Transverse colon (tissue), 4 donors: ENCODE measurements at regions not wholly inside any gene's neighbourhood (a gene's known extent, or its start where the extent isn't known, plus 50 kb on each side); places are given as distances from the start of the nearest gene placed in this dataset.

ENCODE experiments used
- DNase-seq: peaks from one replicate; pipeline ENCODE4 v3.0.0-alpha.2; 2019
- H3K27ac ChIP-seq, 4 donors: fragments of 200-600 bp; sonication (generic); 2 replicates each; pipeline ENCODE4 v1.5.1; 2016 to 2018; ENCODE audit warnings: inconsistent platforms in 4 of 4
- H3K27me3 ChIP-seq: fragments of 200-600 bp; sonication (generic); 2 replicates; pipeline ENCODE4 v1.5.1; 2017; ENCODE audit warnings: inconsistent platforms
- H3K36me3 ChIP-seq, 4 donors: fragments of 200-600 bp; sonication (generic); 2 replicates each; pipeline ENCODE4 v1.5.1; 2017 to 2019; ENCODE audit warnings: inconsistent platforms in 4 of 4
- H3K4me1 ChIP-seq, 4 donors: fragments of 200-600 bp; sonication (generic); 2 replicates each; pipeline ENCODE4 v1.5.1; 2017 to 2020; ENCODE audit warnings: inconsistent platforms in 4 of 4
- H3K4me3 ChIP-seq, 4 donors: fragments of 200-600 bp; sonication (generic); 1 replicate in 1 of 4; 2 replicates in 3 of 4; pipeline versions ENCODE4 v1.5.1 to v1.6.1; 2017 to 2019; ENCODE audit warnings: inconsistent platforms in 4 of 4
- H3K9me3 ChIP-seq, 2 donors: fragments of 200-600 bp; sonication (generic); 2 replicates each; pipeline ENCODE4 v1.5.1; 2017 to 2019; ENCODE audit warnings: inconsistent platforms in 2 of 2
- CTCF ChIP-seq, 5 experiments: fragments of 200-600 bp in 3 of 5; fragments of 450-650 bp in 2 of 5; sonication (generic) in 3 of 5; IDR thresholded peaks; 1 replicate in 2 of 5; 2 replicates in 3 of 5; pipeline ENCODE4 v1.5.1; 2016 to 2017; ENCODE audit warnings: antibody characterized with exemption in 5 of 5, inconsistent platforms in 3 of 5, mild to moderate bottlenecking in 2 of 5, moderate library complexity in 1 of 5
- EP300 ChIP-seq: sonication (generic); formaldehyde crosslinking; IDR thresholded peaks from one replicate; pipeline ENCODE4 v1.6.1; 2017; ENCODE audit warnings: antibody characterized with exemption, low read depth
- POLR2A ChIP-seq: fragments of 450-650 bp; IDR thresholded peaks from one replicate; pipeline ENCODE4 v1.6.1; 2016; ENCODE audit warnings: antibody characterized with exemption, mild to moderate bottlenecking, moderate library complexity
- POLR2AphosphoS5 ChIP-seq, 3 donors: sonication (generic); formaldehyde crosslinking; IDR thresholded peaks; one replicate each; pipeline ENCODE4 v1.6.1; 2016; ENCODE audit warnings: antibody characterized with exemption in 3 of 3
- WGBS, 2 donors: methylation state at CpG; one replicate each; pipeline ENCODE4 v1.1.5; 2018; ENCODE audit warnings: low coverage in 1 of 2; 5-methylcytosine and 5-hydroxymethylcytosine counted together
- in situ Hi-C, 4 donors: fragments of 200-750 bp; cut with MboI; loops; one replicate each; pipeline versions ENCODE4 v1.15.0 to v1.15.1; 2017; ENCODE audit warnings: low sequenced_read_pairs in 3 of 4, low pct_ligation_motif_present in 1 of 4, low pct_unique_long_range_greater_than_20kb in 1 of 4
- intact Hi-C: fragments of 100-400 bp; cut with DNase I; formaldehyde crosslinking; loops from one replicate; pipeline ENCODE4 v1.15.1; 2023; ENCODE audit warnings: low total_unique reads

- TF ChIP-seq POLR2AphosphoS5 (IDR thresholded peaks at IDR 0.05) (peak; percentile 28 to 68 (median 37)), EP300 (no peak), CTCF (IDR thresholded peaks at IDR 0.05) (no peak), POLR2A (no peak)
- in situ Hi-C loops: no loop called here
- Histone ChIP-seq H3K27me3 (no peaks in the 10 kb centered on the region), H3K9me3 (no peaks in the 10 kb centered on the region), H3K36me3 (no peaks in the 10 kb centered on the region), H3K4me3 (no peak overlapping the region), H3K27ac (peak overlapping the region in 2 of 4 donors; percentile 10 to 31), H3K4me1 (peaks cover 0 to 18% (median 0%) of the 10 kb centered on the region in 4 donors)
- intact Hi-C loops: loop anchor here (1.0 kb wide), 1 partner anchor 8 kb away; no protein-coding TSS in a partner anchor
- WGBS, 2 donors: 38 to 42% methylated on average over 5 to 6 of the region's 6 CpGs
- peak; percentile 39 for DNase-seq
Measured at GRCh38 chr12:75960086-75960910, 71.3 kb downstream of the PHLDA1 start.

GRCh38 chr12:75959506-75959905 is 72.1 kb downstream of the PHLDA1 start:
- no peaks in the 10 kb centered on the region for H3K27me3 ChIP-seq
- no peak overlapping the region for H3K4me3 ChIP-seq
- in situ Hi-C loops: no loop called here
- peaks cover 0 to 18% (median 0%) of the 10 kb centered on the region in 4 donors for H3K4me1 ChIP-seq
- intact Hi-C loops: no loop called here
- H3K9me3 ChIP-seq: no peaks in the 10 kb centered on the region
- no peaks in the 10 kb centered on the region for H3K36me3 ChIP-seq
- DNase-seq: no peak
- no peak for TF ChIP-seq POLR2A
- no peak for TF ChIP-seq POLR2AphosphoS5 (IDR thresholded peaks at IDR 0.05)
- TF ChIP-seq CTCF (IDR thresholded peaks at IDR 0.05): no peak
- TF ChIP-seq EP300: no peak
- WGBS, 2 donors: 21 to 32% methylated on average over 2 of the region's 2 CpGs
- peak overlapping the region in 2 of 4 donors; percentile 6 to 10 for H3K27ac ChIP-seq

- H3K27ac ChIP-seq: peak overlapping the region in 1 of 4 donors; percentile 6
- H3K4me1 ChIP-seq: peaks cover 0 to 18% (median 0%) of the 10 kb centered on the region in 4 donors
- no peaks in the 10 kb centered on the region for H3K27me3 ChIP-seq
- 52% methylated on average over 2 of the region's 2 CpGs; no CpG with 5 or more reads in 1 of the 2 donors for WGBS, 2 donors
- H3K4me3 ChIP-seq: no peak overlapping the region
- no peaks in the 10 kb centered on the region for H3K9me3 ChIP-seq
- intact Hi-C loops (no loop called here), in situ Hi-C loops (no loop called here)
- no peaks in the 10 kb centered on the region for H3K36me3 ChIP-seq
- no peak for DNase-seq
- TF ChIP-seq POLR2A (no peak), CTCF (IDR thresholded peaks at IDR 0.05) (no peak), POLR2AphosphoS5 (IDR thresholded peaks at IDR 0.05) (no peak), EP300 (no peak)
Measured at GRCh38 chr12:75959060-75959459, 72.5 kb downstream of the PHLDA1 start.

GRCh38 chr12:75955251-75955650 is 76.3 kb downstream of the PHLDA1 start:
- DNase-seq: no peak
- in situ Hi-C loops (no loop called here), intact Hi-C loops (no loop called here)
- 75 to 95% methylated on average over 1 to 3 of the region's 3 CpGs for WGBS, 2 donors
- peaks cover 0 to 43% (median 2%) of the 10 kb centered on the region in 4 donors for H3K4me1 ChIP-seq
- no peaks in the 10 kb centered on the region for H3K27me3 ChIP-seq
- H3K36me3 ChIP-seq: no peaks in the 10 kb centered on the region
- no peak overlapping the region for H3K27ac ChIP-seq
- no peak for TF ChIP-seq POLR2AphosphoS5 (IDR thresholded peaks at IDR 0.05)
- no peak for TF ChIP-seq POLR2A
- no peak for TF ChIP-seq CTCF (IDR thresholded peaks at IDR 0.05)
- TF ChIP-seq EP300: no peak
- H3K4me3 ChIP-seq: no peak overlapping the region
- no peaks in the 10 kb centered on the region for H3K9me3 ChIP-seq
